ENCODE measurements at regions not wholly inside any gene's neighbourhood (a gene's known extent, or its start where the extent isn't known, plus 50 kb on each side); places are given as distances from the start of the nearest gene placed in this dataset.
"Not testable (repeated sequence)": the region's sequence is repeated elsewhere in the genome, so short reads cannot be mapped to it uniquely, and the experiment has no call there.

- no peak for TF ChIP-seq EP300 (conservative IDR thresholded peaks at IDR 0.05; ENCODE audit: poor library complexity, severe bottlenecking)
- TF ChIP-seq CTCF (IDR thresholded peaks at IDR 0.05; ENCODE audit: poor library complexity, severe bottlenecking) = no peak
- no peak for TF ChIP-seq SMC3 (conservative IDR thresholded peaks at IDR 0.05; ENCODE audit: poor library complexity)
- TF ChIP-seq TAF1 (IDR thresholded peaks at IDR 0.05; ENCODE audit: low read depth) = no peak
- TF ChIP-seq REST (IDR thresholded peaks at IDR 0.05; ENCODE audit: borderline replicate concordance) = no peak
- TF ChIP-seq RAD21 (conservative IDR thresholded peaks at IDR 0.05) = no peak
- no peak for TF ChIP-seq MXI1 (conservative IDR thresholded peaks at IDR 0.05; ENCODE audit: poor library complexity, severe bottlenecking)
- no peak for TF ChIP-seq POLR2AphosphoS5 (IDR thresholded peaks at IDR 0.05)
- TF ChIP-seq EZH2 (IDR thresholded peaks at IDR 0.05; ENCODE audit: borderline replicate concordance, insufficient read depth, low read length, poor library complexity, severe bottlenecking) = no peak
- no peak overlapping the region for H3K27ac ChIP-seq (ENCODE audit: low read length)
Measured at GRCh38 chr7:115327326-115327725, 405.4 kb downstream of the MDFIC start.

GRCh38 chr7:115319541-115319940 lies 397.6 kb downstream of the MDFIC start:
- H3K27me3 ChIP-seq (ENCODE audit: insufficient read depth, low read depth, low read length) = no peaks in the 10 kb centered on the region
- no peaks in the 10 kb centered on the region for H3K79me2 ChIP-seq (replicated peaks; ENCODE audit: insufficient read depth, low read length)
- H3K27ac ChIP-seq (ENCODE audit: low read length) = no peak overlapping the region
- no peaks in the 10 kb centered on the region for H3F3A ChIP-seq (ENCODE audit: insufficient read depth, low read length, poor library complexity, severe bottlenecking)
- no peaks in the 10 kb centered on the region for H4K20me1 ChIP-seq (ENCODE audit: insufficient read depth)
- no peaks in the 10 kb centered on the region for H3K36me3 ChIP-seq (ENCODE audit: insufficient read depth, low read length)
- no peak overlapping the region for H2AFZ ChIP-seq (ENCODE audit: low read depth, low read length)
- H3K4me3 ChIP-seq (ENCODE audit: low read length) = no peak overlapping the region
- no peak overlapping the region for H3K9ac ChIP-seq (ENCODE audit: low read length)
- H3K9me3 ChIP-seq (ENCODE audit: low read length) = no peaks in the 10 kb centered on the region
- H3K9me2 ChIP-seq (ENCODE audit: insufficient read depth, low read length) = no peaks in the 10 kb centered on the region
- H3K4me2 ChIP-seq (ENCODE audit: low read length) = no peak overlapping the region
- TF ChIP-seq EZH2 (IDR thresholded peaks at IDR 0.05; ENCODE audit: borderline replicate concordance, insufficient read depth, low read length, poor library complexity, severe bottlenecking) = no peak

More at GRCh38 chr7:115327326-115327725, 405.4 kb downstream of the MDFIC start:
- no peaks in the 10 kb centered on the region for H3K36me3 ChIP-seq (ENCODE audit: insufficient read depth, low read length)
- no peak overlapping the region for H3K4me3 ChIP-seq (ENCODE audit: low read length)
- H3F3A ChIP-seq (ENCODE audit: insufficient read depth, low read length, poor library complexity, severe bottlenecking) = no peaks in the 10 kb centered on the region
- H4K20me1 ChIP-seq (ENCODE audit: insufficient read depth) = no peaks in the 10 kb centered on the region
- H3K9ac ChIP-seq (ENCODE audit: low read length) = no peak overlapping the region
- H3K4me2 ChIP-seq (ENCODE audit: low read length) = no peak overlapping the region
- no peaks in the 10 kb centered on the region for H3K9me2 ChIP-seq (ENCODE audit: insufficient read depth, low read length)
- H3K79me2 ChIP-seq (replicated peaks; ENCODE audit: insufficient read depth, low read length) = no peaks in the 10 kb centered on the region
- H3K9me3 ChIP-seq (ENCODE audit: low read length) = no peaks in the 10 kb centered on the region
- H3K27me3 ChIP-seq (ENCODE audit: insufficient read depth, low read depth, low read length) = no peaks in the 10 kb centered on the region
- H2AFZ ChIP-seq (ENCODE audit: low read depth, low read length) = no peak overlapping the region

GRCh38 chr7:115310316-115310715 lies 388.4 kb downstream of the MDFIC start:
- not testable (repeated sequence) for H3K36me3 ChIP-seq (ENCODE audit: insufficient read depth, low read length); H3K9me2 ChIP-seq (ENCODE audit: insufficient read depth, low read length); H3K4me2 ChIP-seq (ENCODE audit: low read length); H3K79me2 ChIP-seq (replicated peaks; ENCODE audit: insufficient read depth, low read length); H3F3A ChIP-seq (ENCODE audit: insufficient read depth, low read length, poor library complexity, severe bottlenecking); H3K27ac ChIP-seq (ENCODE audit: low read length); H3K9ac ChIP-seq (ENCODE audit: low read length); H2AFZ ChIP-seq (ENCODE audit: low read depth, low read length); H4K20me1 ChIP-seq (ENCODE audit: insufficient read depth); H3K4me3 ChIP-seq (ENCODE audit: low read length); H3K9me3 ChIP-seq (ENCODE audit: low read length); H3K27me3 ChIP-seq (ENCODE audit: insufficient read depth, low read depth, low read length)

Data from neural cell (in vitro differentiated cells).